D721Med (cell line): ENCODE measurements at regions not wholly inside any gene's neighbourhood (a gene's known extent, or its start where the extent isn't known, plus 50 kb on each side); places are given as distances from the start of the nearest gene placed in this dataset.

ENCODE experiments used
- DNase-seq: peaks from one replicate; pipeline ENCODE4 v3.0.0; 2011; ENCODE audit warnings: low spot score; ENCODE audit not compliant: insufficient read length
- FAIRE-seq: peaks from 2 replicates; lab custom pipeline; 2011; peaks lifted over from hg19 to GRCh38; lab: Jason Lieb, UNC
- TF ChIP-seq, protein P1 (sequence below): IDR thresholded peaks from 2 replicates; pipeline ENCODE4 v1.5.1; 2012; ENCODE audit warnings: mild to moderate bottlenecking, control low read depth; ENCODE audit not compliant: insufficient read depth; ENCODE audit errors: missing control alignments

DNA sequence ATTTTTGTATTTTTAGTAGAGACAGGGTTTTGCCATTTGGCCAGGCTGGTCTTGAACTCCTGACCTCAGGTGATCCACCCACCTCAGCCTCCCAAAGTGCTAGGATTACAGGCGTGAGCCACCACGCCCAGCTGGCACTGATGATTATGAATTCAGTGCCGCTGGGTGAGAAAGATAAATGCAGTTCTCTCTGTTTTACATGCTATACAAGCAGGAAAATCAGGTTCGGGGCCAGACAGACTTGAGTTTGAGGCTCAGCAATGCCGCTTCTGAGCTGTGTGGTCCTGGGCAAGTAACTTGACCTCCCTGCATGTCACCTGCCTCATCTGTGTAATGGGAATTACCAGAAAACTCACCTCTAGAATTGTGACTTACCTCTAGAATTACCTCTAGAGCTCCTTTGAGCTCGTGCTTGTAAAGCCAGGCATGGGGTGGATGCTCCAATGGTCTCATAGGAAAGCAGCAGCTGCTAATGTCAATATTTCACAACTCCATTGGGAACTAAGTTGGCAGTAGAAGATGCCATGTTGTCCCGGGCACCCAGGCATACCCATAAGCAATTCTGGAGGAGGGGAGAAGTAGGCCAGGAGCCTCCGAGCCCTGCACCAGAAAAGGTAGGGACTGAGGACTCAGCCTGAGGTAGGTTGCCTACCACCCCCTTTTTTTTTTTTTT is 119.8 kb upstream of the SLC25A33 start:
- no peak for DNase-seq

GRCh38 chr1:9420835-9421532 is 118.3 kb upstream of the SLC25A33 start:
- DNase-seq (no peak), FAIRE-seq (no peak)
- TF ChIP-seq, protein P1, sequence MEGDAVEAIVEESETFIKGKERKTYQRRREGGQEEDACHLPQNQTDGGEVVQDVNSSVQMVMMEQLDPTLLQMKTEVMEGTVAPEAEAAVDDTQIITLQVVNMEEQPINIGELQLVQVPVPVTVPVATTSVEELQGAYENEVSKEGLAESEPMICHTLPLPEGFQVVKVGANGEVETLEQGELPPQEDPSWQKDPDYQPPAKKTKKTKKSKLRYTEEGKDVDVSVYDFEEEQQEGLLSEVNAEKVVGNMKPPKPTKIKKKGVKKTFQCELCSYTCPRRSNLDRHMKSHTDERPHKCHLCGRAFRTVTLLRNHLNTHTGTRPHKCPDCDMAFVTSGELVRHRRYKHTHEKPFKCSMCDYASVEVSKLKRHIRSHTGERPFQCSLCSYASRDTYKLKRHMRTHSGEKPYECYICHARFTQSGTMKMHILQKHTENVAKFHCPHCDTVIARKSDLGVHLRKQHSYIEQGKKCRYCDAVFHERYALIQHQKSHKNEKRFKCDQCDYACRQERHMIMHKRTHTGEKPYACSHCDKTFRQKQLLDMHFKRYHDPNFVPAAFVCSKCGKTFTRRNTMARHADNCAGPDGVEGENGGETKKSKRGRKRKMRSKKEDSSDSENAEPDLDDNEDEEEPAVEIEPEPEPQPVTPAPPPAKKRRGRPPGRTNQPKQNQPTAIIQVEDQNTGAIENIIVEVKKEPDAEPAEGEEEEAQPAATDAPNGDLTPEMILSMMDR, result no peak

More for the DNA sequence above, 119.8 kb upstream of the SLC25A33 start:
- TF ChIP-seq, protein P1, result no peak
- FAIRE-seq, result no peak

GRCh38 chr1:9421533-9421873 is 117.8 kb upstream of the SLC25A33 start:
- DNase-seq (no peak), FAIRE-seq (no peak)
- TF ChIP-seq, protein P1, result no peak

DNA sequence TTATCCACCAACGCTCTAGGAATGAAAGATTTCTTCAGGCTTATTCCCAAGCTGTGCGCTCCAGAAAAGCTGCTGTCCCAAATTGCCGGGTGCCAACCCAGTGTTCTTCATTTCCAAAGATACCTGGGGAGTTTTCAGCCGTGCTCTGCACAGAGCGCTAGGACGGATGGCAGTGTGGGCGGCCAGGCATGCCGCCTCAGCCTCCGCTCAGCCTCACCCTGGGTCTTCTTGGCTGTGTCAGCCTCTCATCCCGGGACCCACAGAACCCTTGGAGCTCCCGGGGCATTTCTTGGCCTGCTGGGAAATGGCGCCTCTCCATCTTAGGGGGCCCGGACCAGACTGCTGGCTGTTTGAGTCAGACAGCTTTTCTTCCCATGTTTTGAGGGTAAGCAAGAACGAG is 116.9 kb upstream of the SLC25A33 start:
- TF ChIP-seq, protein P1, result no peak
- DNase-seq (no peak), FAIRE-seq (no peak)

GRCh38 chr1:9422911-9423505 is 116.3 kb upstream of the SLC25A33 start:
- FAIRE-seq, result no peak
- TF ChIP-seq, protein P1, result no peak
- no peak for DNase-seq

DNA sequence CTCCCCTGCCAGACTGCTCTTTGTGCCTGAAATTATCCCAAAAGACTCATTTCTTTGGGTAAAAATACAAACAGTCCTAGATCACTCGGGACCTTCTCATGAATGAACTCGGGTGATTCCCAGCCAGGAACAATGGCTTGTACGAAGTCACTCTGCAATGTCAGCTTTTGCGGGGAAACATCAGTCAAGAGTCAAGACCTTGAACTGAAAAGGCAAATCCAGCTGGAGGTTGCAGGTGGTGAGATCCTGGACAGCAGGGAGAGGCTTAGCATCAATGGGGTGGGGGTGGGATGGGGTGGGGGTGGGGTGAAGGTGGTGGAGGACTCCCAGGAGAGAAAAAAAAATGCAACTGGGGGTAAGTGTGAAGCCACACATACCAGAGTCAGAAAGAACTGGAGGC is 115.0 kb upstream of the SLC25A33 start:
- no peak for FAIRE-seq
- TF ChIP-seq, protein P1, result no peak
- no peak for DNase-seq

DNA sequence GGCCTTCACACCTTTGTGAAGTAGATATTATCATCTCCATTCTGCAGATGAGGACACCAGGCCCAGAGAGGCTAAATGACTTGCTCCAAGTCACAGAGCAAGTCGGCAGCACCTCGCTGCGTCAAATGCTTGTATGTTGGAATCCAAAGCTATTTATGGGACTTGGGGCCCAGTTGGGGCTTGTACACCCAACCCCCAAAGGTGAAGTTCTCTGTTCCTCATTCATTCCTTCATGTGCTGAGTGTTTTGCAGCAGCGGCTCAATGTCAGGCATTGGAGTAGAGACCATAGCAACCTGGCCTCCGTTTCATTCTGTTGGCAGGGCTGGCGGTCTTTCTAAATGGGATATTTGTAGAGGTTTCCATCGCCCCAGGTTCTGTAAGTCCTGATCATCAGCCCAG is 113.4 kb upstream of the SLC25A33 start:
- DNase-seq (no peak), FAIRE-seq (no peak)
- TF ChIP-seq, protein P1, result no peak
